GM19324 (cell line): ENCODE measurements at regions not wholly inside any gene's neighbourhood (a gene's known extent, or its start where the extent isn't known, plus 50 kb on each side); places are given as distances from the start of the nearest gene placed in this dataset.

Source experiments
- ATAC-seq: cut with Tn5 transposase; IDR thresholded peaks from one replicate; pipeline ENCODE4 v1.9.1; 2021; ENCODE audit warnings: mild to moderate bottlenecking, moderate library complexity; ENCODE audit not compliant: unreplicated experiment, low FRiP score

- no peak for ATAC-seq
Measured at GRCh38 chr2:12265646-12266045, 451.1 kb upstream of the TRIB2 start.

GRCh38 chr2:12267042-12267441 is 449.7 kb upstream of the TRIB2 start:
- ATAC-seq = no peak

DNA sequence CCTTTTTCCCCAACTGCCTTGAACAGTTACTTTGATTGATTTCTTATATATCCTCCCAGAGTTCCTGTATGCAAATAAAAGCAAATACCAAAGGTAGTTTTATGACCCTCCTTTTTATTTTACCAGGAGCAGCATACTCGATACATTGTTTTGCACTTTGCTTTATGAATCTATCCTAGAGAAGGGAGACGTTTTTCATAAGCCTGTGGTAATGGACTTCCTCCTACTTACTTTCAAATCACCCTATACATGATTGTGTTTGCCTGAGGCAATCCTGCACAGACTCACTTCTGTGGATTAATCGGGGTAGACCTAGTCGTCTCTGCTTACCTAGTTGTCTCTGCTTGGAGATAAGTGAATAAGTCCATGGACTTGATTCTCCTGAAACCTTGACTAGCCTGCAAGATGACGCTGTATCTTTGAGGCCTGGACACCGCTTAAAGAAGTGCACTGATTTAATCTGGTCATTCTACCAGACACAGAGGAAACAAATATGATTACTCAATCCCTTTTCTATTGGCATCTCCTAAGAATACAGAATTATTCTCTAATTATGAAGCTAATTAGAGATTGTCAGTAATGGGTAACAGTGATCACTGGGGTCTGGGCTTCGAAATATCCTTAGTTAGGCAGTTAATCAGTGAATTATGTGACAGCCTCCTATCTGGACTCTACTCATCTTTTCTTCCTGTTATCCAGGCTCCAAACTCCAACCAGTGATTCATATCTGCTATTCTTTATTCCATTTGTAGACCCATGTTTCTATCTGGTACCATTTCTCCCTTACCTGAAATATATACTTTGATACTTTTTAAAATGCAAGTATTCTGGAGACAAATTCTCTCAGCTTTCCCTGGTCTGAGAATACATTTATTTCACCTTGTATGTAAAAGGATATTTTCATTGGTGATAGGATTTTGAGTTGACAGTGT is 447.4 kb upstream of the TRIB2 start:
- ATAC-seq = no peak

- no peak for ATAC-seq
Measured at GRCh38 chr2:12270876-12271588, 445.7 kb upstream of the TRIB2 start.

DNA sequence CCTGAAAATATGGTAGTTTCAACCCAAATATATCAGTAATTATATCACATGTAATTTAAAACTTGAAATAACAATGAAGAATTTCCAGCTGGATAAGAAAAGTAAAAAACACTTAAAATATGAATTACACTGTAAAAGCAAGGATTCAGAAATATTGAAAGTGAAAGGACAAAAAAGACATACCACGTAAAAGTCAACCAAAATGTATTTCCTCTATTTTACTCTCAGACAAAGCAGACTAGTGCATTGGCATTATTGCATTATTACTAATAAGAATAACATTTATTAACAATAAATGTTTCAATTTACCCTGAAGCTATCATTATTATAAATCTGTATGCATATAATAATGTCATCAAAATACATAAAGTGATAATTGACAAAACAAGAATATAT is 445.1 kb upstream of the TRIB2 start:
- no peak for ATAC-seq

DNA sequence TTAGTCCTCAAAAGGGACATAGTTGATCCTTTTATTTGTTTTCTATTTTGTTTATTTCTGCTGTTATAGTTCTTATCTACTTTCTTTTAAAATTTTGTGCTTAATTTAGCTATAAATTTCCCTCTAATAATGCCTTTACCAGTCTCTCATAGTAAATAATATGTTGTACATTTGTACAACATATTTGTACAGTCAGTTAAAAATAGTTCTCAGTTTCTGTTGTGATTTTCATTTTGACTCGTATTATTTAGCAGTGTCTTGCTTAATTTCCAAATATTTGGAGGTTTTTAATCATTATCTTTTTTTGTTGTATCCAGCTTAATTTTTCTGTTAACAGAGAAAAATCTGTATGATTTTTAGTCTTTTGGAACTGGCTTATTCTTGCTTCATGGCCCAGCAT is 443.6 kb upstream of the TRIB2 start:
- ATAC-seq = no peak

DNA sequence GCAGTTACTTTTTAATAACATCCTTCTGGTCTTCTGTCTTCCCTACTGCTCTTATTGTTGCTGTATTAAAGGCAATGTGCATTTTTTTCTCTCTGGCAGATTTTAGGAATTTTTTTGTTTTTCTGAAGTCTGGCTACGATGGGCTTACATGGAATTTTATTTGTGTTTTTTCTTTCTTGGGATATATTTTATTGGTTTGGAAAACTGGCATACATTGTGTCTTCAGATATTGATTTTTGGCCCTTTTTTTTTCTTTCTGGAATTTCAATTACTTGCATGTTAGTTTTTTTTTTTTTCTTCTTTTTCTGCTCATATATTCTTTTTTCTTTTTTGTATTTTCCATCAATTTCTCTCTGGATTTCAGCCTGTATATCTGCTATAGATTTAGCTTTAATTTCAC is 442.1 kb upstream of the TRIB2 start:
- ATAC-seq = no peak

- no peak for ATAC-seq
Measured at GRCh38 chr2:12277241-12278034, 439.3 kb upstream of the TRIB2 start.

GRCh38 chr2:12278217-12278750 is 438.5 kb upstream of the TRIB2 start:
- no peak for ATAC-seq

DNA sequence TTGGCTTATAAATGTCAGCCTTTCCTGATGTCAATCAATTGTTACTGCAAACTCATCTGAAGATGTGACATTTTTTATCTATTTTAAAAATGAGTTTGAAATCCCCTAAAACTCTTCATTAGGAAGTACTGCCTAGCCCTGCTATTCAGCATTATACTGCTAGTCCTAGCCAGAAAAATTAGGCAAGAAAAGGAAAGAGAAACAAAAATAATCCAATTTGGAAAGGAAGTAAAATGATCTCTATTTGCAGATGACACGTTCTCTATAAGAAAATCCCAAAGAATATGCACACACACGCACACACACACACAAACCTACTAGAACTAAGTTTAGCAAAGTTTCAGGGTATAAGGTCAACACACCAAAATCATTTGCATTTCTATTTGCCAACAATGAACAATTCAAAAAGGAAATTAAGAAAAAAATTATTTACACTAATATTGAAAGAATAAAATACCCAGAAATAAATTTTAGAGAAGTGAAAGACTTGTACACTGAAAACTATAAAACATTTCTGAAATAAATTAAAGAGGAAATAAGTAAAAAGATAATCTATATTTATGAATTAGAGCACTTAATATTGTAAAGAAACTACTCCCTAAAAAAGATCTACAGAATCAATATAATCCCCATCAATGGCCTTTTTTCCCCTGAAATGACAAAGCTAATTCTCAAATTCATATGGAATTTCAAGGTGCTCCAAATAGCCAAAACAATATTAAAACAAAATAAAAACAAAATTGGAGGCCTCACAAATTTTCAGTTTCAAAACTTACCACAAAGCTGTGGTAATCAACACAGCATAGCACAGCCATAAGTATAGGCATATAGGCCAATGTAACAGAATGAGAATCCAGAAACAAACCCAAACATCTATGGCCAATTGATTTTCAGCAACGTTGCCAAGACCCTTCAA is 433.7 kb upstream of the TRIB2 start:
- ATAC-seq = no peak

GRCh38 chr2:12284037-12284436 is 432.7 kb upstream of the TRIB2 start:
- ATAC-seq = no peak

DNA sequence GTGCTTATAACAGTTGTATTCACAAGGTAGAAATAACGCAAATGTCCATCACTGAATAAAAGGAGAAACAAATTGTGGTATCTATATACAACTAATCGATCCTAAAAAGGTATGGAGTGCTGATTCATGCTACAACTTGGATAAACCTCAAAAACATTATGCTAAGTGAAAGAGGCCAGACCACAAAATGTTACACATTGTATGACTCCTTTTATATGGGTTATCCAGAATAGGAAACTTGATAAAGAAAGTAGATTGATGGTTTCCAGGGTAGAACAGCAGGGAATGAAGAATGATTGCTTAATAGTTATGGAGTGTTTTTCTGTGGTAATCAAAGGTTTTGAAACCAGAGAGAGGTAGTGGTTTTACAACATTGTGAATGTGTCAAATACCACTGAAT is 432.2 kb upstream of the TRIB2 start:
- no peak for ATAC-seq

DNA sequence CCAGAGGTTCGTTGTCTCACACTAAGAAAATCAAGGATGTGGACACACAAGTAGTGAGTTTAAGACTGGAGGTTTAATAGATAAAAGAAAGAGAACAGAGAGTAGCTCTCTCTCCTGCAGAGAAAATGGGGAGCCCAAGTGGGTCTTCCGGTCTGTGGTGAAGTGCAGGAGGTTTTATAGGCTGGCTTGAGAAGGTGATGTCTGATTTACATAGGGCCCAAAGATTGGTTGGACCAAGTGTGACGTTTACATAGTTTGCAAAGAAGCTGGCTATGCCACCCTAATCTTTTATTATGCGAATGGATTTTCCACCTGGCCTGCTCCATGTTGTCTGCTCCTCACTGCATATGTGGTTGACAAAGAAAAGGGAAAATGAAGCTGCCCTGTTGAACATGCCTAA is 430.4 kb upstream of the TRIB2 start:
- ATAC-seq = no peak

GRCh38 chr2:12287220-12287751 is 429.4 kb upstream of the TRIB2 start:
- ATAC-seq = no peak

DNA sequence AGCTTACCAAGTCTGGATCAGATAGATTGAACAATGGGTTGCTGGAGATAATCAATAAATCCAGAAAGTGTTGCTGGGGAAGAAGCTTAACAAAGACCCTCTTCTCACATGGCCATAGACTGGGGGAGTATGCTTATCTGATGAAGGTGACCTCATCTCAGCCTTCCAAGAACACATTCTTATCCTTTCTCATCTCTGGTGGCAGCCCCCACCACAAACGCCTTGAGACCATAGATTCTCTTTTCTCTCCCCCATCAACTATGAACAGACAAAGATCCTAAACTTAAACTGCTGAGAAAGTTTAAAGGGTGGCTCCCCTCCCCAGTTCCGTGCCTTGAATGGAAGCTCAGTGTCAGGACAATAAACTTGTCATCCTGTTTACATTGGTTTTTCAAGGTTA is 428.7 kb upstream of the TRIB2 start:
- no peak for ATAC-seq

DNA sequence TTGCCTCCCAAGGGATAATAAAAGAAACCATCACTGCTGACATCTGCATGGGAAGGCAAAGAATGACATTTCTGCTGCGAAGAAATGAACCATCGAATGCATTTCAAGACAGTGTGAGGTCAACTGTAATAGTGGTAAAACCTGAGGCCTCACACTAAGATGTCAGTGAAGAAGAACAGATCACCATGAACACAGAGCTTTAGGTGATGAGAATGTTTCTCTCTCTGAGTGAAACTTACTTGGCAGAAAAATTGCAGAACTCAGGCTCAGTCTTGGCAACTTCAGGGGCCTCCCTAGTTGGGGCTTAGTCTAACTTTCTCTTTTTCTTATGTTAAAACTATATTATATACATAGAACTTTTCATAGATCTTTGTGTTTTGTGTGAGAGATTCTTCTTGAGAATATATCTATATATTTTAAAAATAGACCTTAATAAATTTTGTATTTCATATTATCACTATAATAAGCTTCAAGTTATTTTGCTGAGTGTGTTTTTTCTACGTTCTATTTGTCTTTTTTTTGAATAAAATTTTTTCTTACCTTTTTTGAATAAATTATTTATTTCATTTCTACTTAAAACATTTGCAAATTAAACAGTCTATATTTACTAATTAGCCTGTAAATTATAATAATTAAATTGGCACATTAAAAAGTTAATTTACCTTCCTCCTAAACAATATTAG is 427.5 kb upstream of the TRIB2 start:
- ATAC-seq = no peak

DNA sequence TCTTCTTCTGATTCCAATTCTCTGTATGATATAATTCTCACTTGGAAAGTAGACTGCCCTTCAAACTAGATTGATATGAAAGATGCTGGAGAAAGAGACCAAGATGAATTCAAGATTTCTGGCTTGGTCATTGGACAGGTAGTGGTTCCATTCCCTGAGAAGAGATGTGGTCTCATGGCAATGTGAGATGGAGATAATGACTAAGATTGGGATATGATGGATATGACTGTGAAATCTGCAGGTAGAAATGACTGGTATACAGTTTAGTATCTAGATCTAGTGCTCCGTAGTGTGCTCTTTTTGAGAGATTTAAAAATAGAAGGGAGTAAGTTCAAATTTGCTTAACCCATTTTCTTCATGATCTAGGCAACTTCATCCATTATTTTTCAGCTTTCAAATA is 425.4 kb upstream of the TRIB2 start:
- ATAC-seq = no peak

GRCh38 chr2:12293874-12294273 is 422.9 kb upstream of the TRIB2 start:
- ATAC-seq = peak; percentile 66
